ENCODE measurements at regions not wholly inside any gene's neighbourhood (a gene's known extent, or its start where the extent isn't known, plus 50 kb on each side); places are given as distances from the start of the nearest gene placed in this dataset.

DNA sequence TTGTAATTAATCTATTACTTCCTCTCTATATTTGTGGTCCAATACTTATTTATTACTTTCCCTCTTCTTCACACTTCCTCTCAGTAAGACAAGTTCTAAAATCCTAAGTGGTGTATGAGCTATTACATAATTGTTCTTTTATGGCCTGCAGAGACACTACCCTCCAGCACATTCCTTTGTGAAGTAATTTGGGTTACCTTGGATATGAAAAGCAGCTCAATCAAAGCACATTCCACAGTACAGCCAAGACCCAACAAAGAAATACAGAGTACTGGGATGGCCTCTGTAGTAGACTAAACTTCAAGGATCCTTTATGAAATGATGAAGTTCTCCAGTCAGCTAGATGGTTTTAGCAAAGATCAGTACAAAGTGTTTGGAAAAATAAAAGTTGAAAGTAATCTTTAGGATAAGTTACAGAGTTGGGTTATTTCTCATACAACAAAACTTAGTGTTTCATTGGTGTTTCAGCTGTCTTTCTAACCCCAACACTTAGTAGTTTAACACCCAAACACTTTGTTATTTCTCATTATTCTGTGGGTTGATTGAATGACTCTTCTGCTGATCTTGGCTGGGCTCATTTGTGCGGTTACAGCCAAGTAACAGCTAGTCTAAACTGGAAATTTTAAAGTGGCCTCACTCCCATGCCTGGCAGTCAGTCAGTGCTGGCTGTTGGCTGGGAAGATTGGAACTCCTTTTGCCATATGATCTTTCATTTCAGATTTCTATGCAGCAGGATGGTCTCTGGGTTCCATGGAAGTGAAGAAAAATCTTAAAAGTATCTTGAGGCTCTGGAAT lies 161.5 kb upstream of the POU3F2 start:
- TF ChIP-seq EZH2phosphoT487 (IDR thresholded peaks at IDR 0.05; ENCODE audit: low read length) (no peak), EZH2 (optimal IDR thresholded peaks at IDR 0.05; ENCODE audit: low read depth, low read length) (no peak)
- TF ChIP-seq, protein P1, sequence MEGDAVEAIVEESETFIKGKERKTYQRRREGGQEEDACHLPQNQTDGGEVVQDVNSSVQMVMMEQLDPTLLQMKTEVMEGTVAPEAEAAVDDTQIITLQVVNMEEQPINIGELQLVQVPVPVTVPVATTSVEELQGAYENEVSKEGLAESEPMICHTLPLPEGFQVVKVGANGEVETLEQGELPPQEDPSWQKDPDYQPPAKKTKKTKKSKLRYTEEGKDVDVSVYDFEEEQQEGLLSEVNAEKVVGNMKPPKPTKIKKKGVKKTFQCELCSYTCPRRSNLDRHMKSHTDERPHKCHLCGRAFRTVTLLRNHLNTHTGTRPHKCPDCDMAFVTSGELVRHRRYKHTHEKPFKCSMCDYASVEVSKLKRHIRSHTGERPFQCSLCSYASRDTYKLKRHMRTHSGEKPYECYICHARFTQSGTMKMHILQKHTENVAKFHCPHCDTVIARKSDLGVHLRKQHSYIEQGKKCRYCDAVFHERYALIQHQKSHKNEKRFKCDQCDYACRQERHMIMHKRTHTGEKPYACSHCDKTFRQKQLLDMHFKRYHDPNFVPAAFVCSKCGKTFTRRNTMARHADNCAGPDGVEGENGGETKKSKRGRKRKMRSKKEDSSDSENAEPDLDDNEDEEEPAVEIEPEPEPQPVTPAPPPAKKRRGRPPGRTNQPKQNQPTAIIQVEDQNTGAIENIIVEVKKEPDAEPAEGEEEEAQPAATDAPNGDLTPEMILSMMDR (IDR thresholded peaks at IDR 0.05; ENCODE audit: low read length): no peak
- no peaks in the 10 kb centered on the region for H3K27me3 ChIP-seq (replicated peaks; ENCODE audit: insufficient read depth, low read length)
- H3K9ac ChIP-seq (ENCODE audit: low read length): no peak overlapping the region
- H3K9me2 ChIP-seq (replicated peaks; ENCODE audit: insufficient read depth, low read length): no peaks in the 10 kb centered on the region
- no peaks in the 10 kb centered on the region for H3K4me1 ChIP-seq (ENCODE audit: low read length)
- H3K4me2 ChIP-seq (ENCODE audit: low read depth, low read length): no peak overlapping the region
- no peak overlapping the region for H3K27ac ChIP-seq (ENCODE audit: low read length)
- no peaks in the 10 kb centered on the region for H3K9me3 ChIP-seq (replicated peaks; ENCODE audit: insufficient read depth, low read length)
- H3K79me2 ChIP-seq (ENCODE audit: low read length): no peaks in the 10 kb centered on the region
- H3K4me3 ChIP-seq (ENCODE audit: low read length): no peak overlapping the region
- H3F3A ChIP-seq (ENCODE audit: insufficient read depth, low read length): no peaks in the 10 kb centered on the region
- no peaks in the 10 kb centered on the region for H3K36me3 ChIP-seq (replicated peaks; ENCODE audit: insufficient read depth, low read length)
- DNase-seq: no peak
- no peaks in the 10 kb centered on the region for H4K20me1 ChIP-seq (ENCODE audit: insufficient read depth, low read length)
- H2AFZ ChIP-seq (ENCODE audit: low read length): no peak overlapping the region

DNA sequence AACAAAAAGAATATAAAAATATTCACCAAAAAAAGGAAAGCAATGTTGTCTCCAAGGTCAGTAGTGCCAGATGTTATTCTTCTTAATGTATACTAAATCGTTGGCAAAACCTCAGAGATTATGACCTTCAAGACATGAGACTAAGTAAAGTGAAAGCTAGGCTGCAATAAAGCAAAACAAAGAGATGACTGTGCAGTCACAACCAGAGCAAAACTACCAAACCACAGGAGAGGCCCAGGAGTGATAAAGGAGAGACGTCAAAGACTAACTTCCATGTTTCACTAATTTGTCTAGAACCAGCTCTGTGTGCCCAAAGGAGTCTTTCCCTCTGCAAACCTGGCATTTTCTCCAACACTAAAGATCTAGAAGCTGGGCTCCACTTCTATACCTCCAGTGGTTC lies 155.9 kb upstream of the POU3F2 start:
- Histone ChIP-seq H3K27ac (ENCODE audit: low read length) (no peak overlapping the region), H3K79me2 (ENCODE audit: low read length) (no peaks in the 10 kb centered on the region)
- DNase-seq: peak; percentile 51

DNA sequence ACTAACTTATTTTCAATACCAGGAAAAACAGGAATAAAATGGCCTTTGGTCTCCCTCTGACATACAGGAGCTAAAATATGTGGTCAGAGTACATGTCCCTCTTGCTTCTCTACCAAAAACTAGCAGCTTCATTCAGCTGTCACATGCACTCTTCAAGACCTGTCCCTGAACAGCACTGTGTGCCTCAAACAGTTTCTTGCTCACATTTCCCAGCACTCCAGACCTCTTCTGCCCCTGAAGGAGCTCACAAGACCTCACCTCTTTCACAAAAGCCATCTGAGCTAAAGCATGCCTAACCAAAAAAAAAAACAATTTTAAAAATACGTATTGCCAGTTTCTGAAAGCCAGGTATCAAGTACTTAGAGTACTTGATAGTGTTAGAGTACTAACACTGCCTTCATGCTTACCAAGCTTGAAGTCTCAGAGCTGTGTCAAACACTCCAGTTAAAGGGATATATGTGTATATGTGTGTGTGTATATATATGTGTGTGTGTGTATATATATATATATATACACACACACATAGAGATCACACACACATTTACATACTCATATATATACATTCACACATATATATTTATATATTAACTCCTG lies 148.3 kb upstream of the POU3F2 start:
- DNase-seq: no peak
- H3K9me2 ChIP-seq (replicated peaks; ENCODE audit: insufficient read depth, low read length): no peaks in the 10 kb centered on the region
- H3K79me2 ChIP-seq (ENCODE audit: low read length): no peaks in the 10 kb centered on the region
- no peaks in the 10 kb centered on the region for H3F3A ChIP-seq (ENCODE audit: insufficient read depth, low read length)
- H3K36me3 ChIP-seq (replicated peaks; ENCODE audit: insufficient read depth, low read length): no peaks in the 10 kb centered on the region
- H3K4me1 ChIP-seq (ENCODE audit: low read length): no peaks in the 10 kb centered on the region
- H2AFZ ChIP-seq (ENCODE audit: low read length): no peak overlapping the region
- no peak for TF ChIP-seq EZH2 (optimal IDR thresholded peaks at IDR 0.05; ENCODE audit: low read depth, low read length)
- no peaks in the 10 kb centered on the region for H4K20me1 ChIP-seq (ENCODE audit: insufficient read depth, low read length)
- H3K27ac ChIP-seq (ENCODE audit: low read length): no peak overlapping the region
- H3K9me3 ChIP-seq (replicated peaks; ENCODE audit: insufficient read depth, low read length): no peaks in the 10 kb centered on the region
- H3K27me3 ChIP-seq (replicated peaks; ENCODE audit: insufficient read depth, low read length): no peaks in the 10 kb centered on the region
- H3K4me2 ChIP-seq (ENCODE audit: low read depth, low read length): no peak overlapping the region
- H3K9ac ChIP-seq (ENCODE audit: low read length): no peak overlapping the region
- no peak overlapping the region for H3K4me3 ChIP-seq (ENCODE audit: low read length)

More for the DNA sequence above, 155.9 kb upstream of the POU3F2 start:
- H2AFZ ChIP-seq (ENCODE audit: low read length): no peak overlapping the region
- TF ChIP-seq, protein P1 (IDR thresholded peaks at IDR 0.05; ENCODE audit: low read length): no peak
- no peaks in the 10 kb centered on the region for H3F3A ChIP-seq (ENCODE audit: insufficient read depth, low read length)
- no peaks in the 10 kb centered on the region for H4K20me1 ChIP-seq (ENCODE audit: insufficient read depth, low read length)
- no peak overlapping the region for H3K4me2 ChIP-seq (ENCODE audit: low read depth, low read length)
- H3K9me2 ChIP-seq (replicated peaks; ENCODE audit: insufficient read depth, low read length): no peaks in the 10 kb centered on the region
- no peaks in the 10 kb centered on the region for H3K9me3 ChIP-seq (replicated peaks; ENCODE audit: insufficient read depth, low read length)
- H3K4me3 ChIP-seq (ENCODE audit: low read length): no peak overlapping the region
- no peaks in the 10 kb centered on the region for H3K36me3 ChIP-seq (replicated peaks; ENCODE audit: insufficient read depth, low read length)
- no peaks in the 10 kb centered on the region for H3K27me3 ChIP-seq (replicated peaks; ENCODE audit: insufficient read depth, low read length)
- H3K4me1 ChIP-seq (ENCODE audit: low read length): no peaks in the 10 kb centered on the region
- H3K9ac ChIP-seq (ENCODE audit: low read length): no peak overlapping the region

DNA sequence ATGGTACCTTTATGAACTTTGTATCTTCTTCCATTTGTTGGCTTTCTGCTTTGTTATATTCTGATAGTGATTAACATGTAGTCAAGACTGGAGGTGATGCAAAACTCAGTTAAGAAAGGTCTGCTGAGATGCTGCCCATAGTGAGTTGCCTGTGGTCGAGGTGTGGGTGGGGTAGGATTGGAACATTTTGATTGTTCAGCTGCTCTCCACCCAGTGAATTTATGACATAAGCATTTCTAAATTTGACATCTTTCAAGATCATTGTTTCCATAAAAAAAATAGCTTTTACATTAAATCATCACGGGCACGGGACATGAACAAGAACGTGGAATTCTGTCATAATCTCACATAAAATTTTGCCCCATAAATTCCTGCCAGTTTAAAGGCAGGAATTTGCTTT lies 146.6 kb upstream of the POU3F2 start:
- no peaks in the 10 kb centered on the region for H3K9me3 ChIP-seq (replicated peaks; ENCODE audit: insufficient read depth, low read length)
- no peak overlapping the region for H2AFZ ChIP-seq (ENCODE audit: low read length)
- no peaks in the 10 kb centered on the region for H3K27me3 ChIP-seq (replicated peaks; ENCODE audit: insufficient read depth, low read length)
- no peaks in the 10 kb centered on the region for H3K9me2 ChIP-seq (replicated peaks; ENCODE audit: insufficient read depth, low read length)
- no peaks in the 10 kb centered on the region for H3K79me2 ChIP-seq (ENCODE audit: low read length)
- H3K4me2 ChIP-seq (ENCODE audit: low read depth, low read length): no peak overlapping the region
- no peaks in the 10 kb centered on the region for H3K4me1 ChIP-seq (ENCODE audit: low read length)
- DNase-seq: no peak
- H3K9ac ChIP-seq (ENCODE audit: low read length): no peak overlapping the region
- no peak overlapping the region for H3K27ac ChIP-seq (ENCODE audit: low read length)
- no peaks in the 10 kb centered on the region for H4K20me1 ChIP-seq (ENCODE audit: insufficient read depth, low read length)
- H3K36me3 ChIP-seq (replicated peaks; ENCODE audit: insufficient read depth, low read length): no peaks in the 10 kb centered on the region
- H3K4me3 ChIP-seq (ENCODE audit: low read length): no peak overlapping the region
- H3F3A ChIP-seq (ENCODE audit: insufficient read depth, low read length): no peaks in the 10 kb centered on the region
- TF ChIP-seq, protein P1 (IDR thresholded peaks at IDR 0.05; ENCODE audit: low read length): no peak
- no peak for TF ChIP-seq EZH2phosphoT487 (IDR thresholded peaks at IDR 0.05; ENCODE audit: low read length)
- no peak for TF ChIP-seq EZH2 (optimal IDR thresholded peaks at IDR 0.05; ENCODE audit: low read depth, low read length)

Data from MM.1S (cell line).